Nephron progenitor cell (in vitro differentiated cells): ENCODE measurements at regions not wholly inside any gene's neighbourhood (a gene's known extent, or its start where the extent isn't known, plus 50 kb on each side); places are given as distances from the start of the nearest gene placed in this dataset.

Experiments
- DNase-seq: peaks from one replicate; pipeline ENCODE4 v3.0.0; 2021
- H3K27ac Mint-ChIP-seq: 2 replicates; pipeline ENCODE4 v1.8.0; 2021; ENCODE audit warnings: mild to moderate bottlenecking, moderate library complexity, mixed read lengths
- H3K27me3 Mint-ChIP-seq: 2 replicates; pipeline ENCODE4 v1.8.0; 2021; ENCODE audit warnings: mild to moderate bottlenecking, low read depth, mixed read lengths; ENCODE audit not compliant: poor library complexity
- H3K36me3 Mint-ChIP-seq: 2 replicates; pipeline ENCODE4 v1.8.0; 2021; ENCODE audit warnings: low read depth, mixed read lengths
- H3K4me1 Mint-ChIP-seq: 2 replicates; pipeline ENCODE4 v1.8.0; 2021; ENCODE audit warnings: mixed read lengths
- H3K4me3 Mint-ChIP-seq: 2 replicates; pipeline ENCODE4 v1.8.0; 2021; ENCODE audit warnings: mild to moderate bottlenecking, moderate library complexity, mixed read lengths
- H3K9me3 Mint-ChIP-seq: 2 replicates; pipeline ENCODE4 v1.8.0; 2021; ENCODE audit warnings: mild to moderate bottlenecking, moderate library complexity, mixed read lengths
- TF ChIP-seq, protein P1 (sequence below): fragments of 200-600 bp; sonication (generic); IDR thresholded peaks from 2 replicates; pipeline ENCODE4 v1.5.0; 2021; ENCODE audit warnings: antibody characterized with exemption

DNA sequence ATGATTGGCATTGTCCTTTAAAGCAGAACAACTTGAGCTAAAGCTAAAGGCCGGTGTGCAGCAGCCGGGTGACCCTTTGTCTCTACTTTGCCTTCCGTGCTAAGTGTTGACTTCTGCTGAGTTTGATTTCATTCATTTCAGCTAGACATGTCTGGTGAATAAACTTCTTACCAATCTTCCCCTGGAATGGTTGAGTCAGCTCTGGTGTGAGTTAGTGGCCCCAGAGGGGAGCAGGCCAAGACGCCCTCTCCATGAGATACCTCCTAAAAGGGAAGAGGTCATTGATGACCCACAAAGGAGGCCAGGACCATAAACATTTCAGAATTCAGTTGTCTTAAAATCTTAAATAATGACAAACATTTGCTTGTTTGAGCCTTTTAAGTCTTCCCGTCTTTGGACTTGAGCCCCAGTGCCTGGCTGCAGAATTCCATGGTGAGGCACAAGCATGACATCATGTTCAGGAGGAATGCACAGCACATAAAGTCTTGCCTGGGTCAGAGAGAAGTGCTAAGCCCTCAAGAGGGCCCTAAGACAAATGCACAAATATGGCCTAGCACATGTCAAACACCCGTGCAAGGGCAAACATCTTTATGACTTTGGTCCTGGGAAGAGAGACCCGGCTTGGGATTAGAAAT lies 96.3 kb upstream of the NEDD9 start:
- Mint-ChIP-seq H3K36me3 (no peaks in the 10 kb centered on the region), H3K4me1 (peaks cover 43% of the 10 kb centered on the region)
- TF ChIP-seq, protein P1, sequence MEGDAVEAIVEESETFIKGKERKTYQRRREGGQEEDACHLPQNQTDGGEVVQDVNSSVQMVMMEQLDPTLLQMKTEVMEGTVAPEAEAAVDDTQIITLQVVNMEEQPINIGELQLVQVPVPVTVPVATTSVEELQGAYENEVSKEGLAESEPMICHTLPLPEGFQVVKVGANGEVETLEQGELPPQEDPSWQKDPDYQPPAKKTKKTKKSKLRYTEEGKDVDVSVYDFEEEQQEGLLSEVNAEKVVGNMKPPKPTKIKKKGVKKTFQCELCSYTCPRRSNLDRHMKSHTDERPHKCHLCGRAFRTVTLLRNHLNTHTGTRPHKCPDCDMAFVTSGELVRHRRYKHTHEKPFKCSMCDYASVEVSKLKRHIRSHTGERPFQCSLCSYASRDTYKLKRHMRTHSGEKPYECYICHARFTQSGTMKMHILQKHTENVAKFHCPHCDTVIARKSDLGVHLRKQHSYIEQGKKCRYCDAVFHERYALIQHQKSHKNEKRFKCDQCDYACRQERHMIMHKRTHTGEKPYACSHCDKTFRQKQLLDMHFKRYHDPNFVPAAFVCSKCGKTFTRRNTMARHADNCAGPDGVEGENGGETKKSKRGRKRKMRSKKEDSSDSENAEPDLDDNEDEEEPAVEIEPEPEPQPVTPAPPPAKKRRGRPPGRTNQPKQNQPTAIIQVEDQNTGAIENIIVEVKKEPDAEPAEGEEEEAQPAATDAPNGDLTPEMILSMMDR, result no peak

DNA sequence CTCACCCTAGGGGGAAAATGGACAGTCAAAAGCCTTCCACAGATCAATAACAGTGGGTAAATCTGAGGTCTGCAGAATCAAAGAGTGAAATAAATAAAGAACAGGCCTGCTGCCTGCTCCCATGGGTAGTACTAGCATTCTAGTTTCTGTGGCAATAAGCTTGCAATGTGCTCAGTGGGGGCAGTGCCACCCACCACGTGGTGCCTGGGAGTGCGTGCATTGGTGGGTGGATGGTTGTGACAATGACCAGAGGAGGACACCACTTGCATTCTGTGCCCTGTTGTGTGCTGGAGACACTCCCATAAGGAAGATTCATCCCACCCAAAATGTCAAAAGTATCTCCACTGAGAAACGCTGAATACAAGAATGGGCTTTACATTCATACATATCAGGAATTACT lies 95.5 kb upstream of the NEDD9 start:
- Mint-ChIP-seq H3K27me3 (peaks cover 6% of the 10 kb centered on the region), H3K4me3 (no peak overlapping the region), H3K9me3 (no peaks in the 10 kb centered on the region), H3K4me1 (peaks cover 46% of the 10 kb centered on the region), H3K36me3 (no peaks in the 10 kb centered on the region), H3K27ac (no peak overlapping the region)
- no peak for DNase-seq
- TF ChIP-seq, protein P1, result no peak

More for the DNA sequence above, 96.3 kb upstream of the NEDD9 start:
- Mint-ChIP-seq H3K4me3 (no peak overlapping the region), H3K27me3 (peaks cover 6% of the 10 kb centered on the region), H3K27ac (no peak overlapping the region), H3K9me3 (no peaks in the 10 kb centered on the region)
- DNase-seq, result no peak

DNA sequence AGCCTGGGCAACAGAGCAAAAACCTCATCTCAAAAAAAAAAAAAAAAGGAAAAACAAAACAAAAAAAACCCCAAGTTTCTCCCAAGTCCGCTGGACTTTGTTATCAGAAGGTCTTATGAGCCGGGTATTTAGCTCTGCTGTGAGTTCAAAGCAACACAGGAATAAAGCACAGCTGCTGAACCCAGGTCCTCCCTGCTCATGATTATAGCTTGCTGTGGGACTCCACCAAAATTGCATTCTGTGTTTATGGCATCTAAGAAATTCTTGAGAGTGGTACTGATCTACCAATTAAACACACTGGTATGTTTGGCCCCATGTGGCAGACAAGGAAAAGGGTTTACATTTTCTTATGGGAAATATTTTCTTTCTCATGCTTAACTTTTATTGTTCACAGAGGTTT lies 93.6 kb upstream of the NEDD9 start:
- DNase-seq, result no peak
- H3K36me3 Mint-ChIP-seq, result no peaks in the 10 kb centered on the region
- H3K27ac Mint-ChIP-seq, result no peak overlapping the region
- no peaks in the 10 kb centered on the region for H3K9me3 Mint-ChIP-seq
- H3K27me3 Mint-ChIP-seq, result peaks cover under 1% of the 10 kb centered on the region
- TF ChIP-seq, protein P1, result no peak
- H3K4me1 Mint-ChIP-seq, result peaks cover 33% of the 10 kb centered on the region
- H3K4me3 Mint-ChIP-seq, result no peak overlapping the region

DNA sequence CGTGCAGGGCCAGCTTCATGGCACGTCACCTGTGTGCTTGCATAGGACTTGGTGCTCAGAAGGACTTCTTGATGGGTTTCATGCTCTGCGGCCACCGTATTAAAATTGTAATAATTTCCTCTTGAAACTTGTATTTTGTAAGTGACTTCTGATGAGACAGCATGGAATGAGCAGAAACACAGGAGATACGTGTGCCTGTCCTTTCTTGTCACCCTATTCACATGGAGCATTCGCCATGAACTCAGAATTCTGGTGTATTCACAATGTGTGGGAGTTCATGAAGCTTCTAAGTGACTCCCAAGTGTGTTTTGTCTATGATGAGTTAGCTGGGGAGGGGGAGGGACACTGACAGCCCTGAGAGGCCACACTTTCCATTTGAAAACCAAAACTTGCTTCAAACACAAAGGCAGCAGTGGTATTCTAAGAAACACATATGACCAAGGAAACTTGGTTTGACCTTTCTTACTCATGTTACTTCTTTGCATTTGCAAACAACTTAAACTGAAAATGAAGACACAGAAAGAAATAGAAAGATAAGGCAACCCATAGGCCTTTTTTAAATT lies 92.1 kb upstream of the NEDD9 start:
- H3K27ac Mint-ChIP-seq, result peak overlapping the region; percentile 7

DNA sequence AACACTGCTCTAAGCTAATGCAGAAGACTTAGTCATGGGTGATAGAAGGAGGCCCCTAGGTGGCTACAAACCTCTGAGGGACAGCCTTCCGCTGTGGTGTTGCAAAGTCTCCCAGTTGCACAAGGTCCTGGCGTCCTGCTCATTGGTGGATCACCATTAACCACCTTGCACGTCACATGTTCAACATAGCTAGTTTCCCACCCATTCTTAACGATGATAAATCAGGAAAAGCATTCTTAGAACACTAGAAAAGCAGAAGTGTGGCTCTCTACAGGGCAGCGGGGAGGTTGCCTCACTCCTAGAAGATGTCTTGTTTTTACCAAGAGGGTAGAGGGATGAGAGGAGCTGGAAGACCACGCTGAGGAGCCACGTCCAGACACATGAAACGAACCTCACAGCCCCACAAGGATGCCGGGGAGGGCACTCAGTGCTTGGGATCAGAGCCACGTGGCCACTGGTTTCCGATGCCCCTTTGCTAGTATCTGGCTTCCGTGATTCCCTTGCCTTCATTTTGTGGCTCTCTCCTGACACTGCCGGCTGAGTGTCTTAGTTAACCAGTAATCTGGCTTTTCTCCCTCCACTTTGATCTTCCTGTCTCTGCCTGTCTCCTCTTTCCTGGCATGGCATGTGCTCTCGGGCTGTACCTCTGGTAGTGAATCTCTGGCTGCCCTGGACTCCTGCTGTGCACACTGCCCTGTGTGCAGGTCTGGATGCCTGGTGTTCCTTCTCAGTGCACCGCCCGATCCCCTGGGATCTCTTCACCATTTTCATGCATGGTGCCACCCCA lies 91.4 kb upstream of the NEDD9 start:
- no peaks in the 10 kb centered on the region for H3K9me3 Mint-ChIP-seq
- H3K27ac Mint-ChIP-seq, result no peak overlapping the region
- TF ChIP-seq, protein P1, result no peak
- H3K4me3 Mint-ChIP-seq, result no peak overlapping the region
- DNase-seq, result no peak
- H3K4me1 Mint-ChIP-seq, result peaks cover 26% of the 10 kb centered on the region
- H3K36me3 Mint-ChIP-seq, result no peaks in the 10 kb centered on the region
- peaks cover 5% of the 10 kb centered on the region for H3K27me3 Mint-ChIP-seq

More for the DNA sequence above, 92.1 kb upstream of the NEDD9 start:
- H3K36me3 Mint-ChIP-seq, result no peaks in the 10 kb centered on the region
- no peak for DNase-seq
- H3K27me3 Mint-ChIP-seq, result peaks cover 5% of the 10 kb centered on the region
- no peak overlapping the region for H3K4me3 Mint-ChIP-seq
- TF ChIP-seq, protein P1, result no peak
- no peaks in the 10 kb centered on the region for H3K9me3 Mint-ChIP-seq
- H3K4me1 Mint-ChIP-seq, result peaks cover 24% of the 10 kb centered on the region
